ENCODE measurements at regions not wholly inside any gene's neighbourhood (a gene's known extent, or its start where the extent isn't known, plus 50 kb on each side); places are given as distances from the start of the nearest gene placed in this dataset.

DNA sequence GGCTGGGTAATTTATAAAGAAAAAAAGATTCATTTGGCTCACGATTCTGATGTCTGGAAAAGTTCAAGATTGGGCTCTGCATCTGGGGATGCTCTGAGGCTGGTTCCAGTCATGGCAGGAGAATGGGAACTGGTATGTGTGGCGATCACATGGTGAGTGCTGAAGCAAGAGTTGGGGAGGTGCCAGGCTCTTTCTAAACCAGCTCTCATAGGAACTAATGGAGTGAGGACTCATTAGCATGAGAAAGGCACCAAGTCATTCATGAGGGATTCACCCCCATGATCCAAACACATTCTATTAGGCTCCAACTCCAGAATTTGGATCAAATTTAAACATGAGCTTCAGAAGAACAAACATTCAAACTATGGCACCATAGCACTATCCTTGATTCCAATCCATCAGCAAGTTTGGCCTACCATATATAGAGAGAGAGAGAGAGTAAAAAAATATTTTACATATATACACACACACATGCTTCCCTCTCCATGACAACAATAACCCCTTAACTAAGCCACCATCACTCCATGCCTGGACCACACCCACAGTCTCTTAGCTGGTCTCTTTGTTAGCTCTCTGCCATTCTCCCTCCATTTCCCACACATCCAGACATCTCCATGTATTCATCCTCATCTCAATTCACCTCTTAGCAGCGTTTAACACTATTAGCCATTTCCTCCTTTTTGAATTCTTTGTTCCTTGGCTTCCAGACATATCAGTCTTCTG lies 57.9 kb downstream of the NPY start:
- DNase-seq (ENCODE audit: low read depth), result no peak

DNA sequence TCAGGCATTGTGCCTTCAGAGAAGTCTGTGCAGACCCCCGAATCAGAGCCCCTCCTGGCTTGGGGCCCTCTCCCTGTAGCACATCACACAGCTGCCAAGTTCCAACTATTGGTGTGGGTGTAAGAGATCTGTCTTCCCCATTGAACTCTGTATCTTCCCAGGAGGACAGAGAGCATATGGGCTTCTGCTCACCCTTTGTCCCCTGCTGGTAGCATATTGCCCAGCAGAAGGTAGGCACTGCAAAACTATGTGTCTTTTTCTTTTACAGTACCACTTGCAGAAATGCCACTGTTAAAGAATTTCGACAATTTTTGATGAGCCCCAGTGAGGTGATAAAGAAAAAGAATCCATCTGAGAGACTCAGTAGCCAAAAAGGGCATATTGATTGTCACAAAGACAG lies 59.6 kb downstream of the NPY start:
- DNase-seq (ENCODE audit: low read depth), result no peak

DNA sequence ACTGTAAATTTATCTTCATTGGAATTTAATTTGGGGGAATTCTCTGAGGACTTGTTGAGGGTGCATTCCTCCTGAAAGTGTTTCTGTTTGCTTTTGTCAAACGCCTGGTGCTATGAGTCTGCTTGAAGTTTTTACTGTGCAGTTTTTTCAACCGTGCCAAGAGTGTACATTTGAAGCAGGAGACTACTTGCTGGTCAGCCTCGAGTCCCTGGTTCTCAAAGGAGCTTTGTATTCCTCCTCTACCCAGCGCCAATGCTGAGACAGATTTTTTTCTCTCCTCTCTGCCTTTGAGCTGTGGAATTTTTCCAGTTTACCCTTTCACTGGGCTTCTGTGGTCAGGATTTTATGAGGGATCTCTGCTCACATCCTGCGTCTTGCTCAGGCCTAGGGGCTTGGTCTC lies 62.1 kb downstream of the NPY start:
- DNase-seq (ENCODE audit: low read depth), result no peak

DNA sequence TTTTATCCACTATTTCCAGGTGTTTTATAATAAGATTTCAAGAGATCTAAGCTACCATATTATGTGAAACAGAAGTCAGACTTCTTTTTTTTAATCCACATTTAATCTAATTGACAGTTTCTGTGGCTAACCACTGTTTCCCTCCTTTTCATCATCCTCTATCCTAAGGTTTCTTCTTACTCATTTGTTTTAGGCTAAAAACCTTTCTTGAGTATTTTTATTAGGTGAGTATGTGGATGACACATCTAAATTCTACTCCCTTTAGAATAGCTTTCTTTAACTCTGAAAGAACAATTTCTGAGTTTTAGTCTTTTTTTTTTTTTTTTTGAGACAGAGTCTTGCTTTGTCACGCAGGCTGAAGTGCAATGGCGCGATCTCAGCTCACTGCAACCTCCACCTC lies 62.7 kb downstream of the NPY start:
- no peak for DNase-seq (ENCODE audit: low read depth)

DNA sequence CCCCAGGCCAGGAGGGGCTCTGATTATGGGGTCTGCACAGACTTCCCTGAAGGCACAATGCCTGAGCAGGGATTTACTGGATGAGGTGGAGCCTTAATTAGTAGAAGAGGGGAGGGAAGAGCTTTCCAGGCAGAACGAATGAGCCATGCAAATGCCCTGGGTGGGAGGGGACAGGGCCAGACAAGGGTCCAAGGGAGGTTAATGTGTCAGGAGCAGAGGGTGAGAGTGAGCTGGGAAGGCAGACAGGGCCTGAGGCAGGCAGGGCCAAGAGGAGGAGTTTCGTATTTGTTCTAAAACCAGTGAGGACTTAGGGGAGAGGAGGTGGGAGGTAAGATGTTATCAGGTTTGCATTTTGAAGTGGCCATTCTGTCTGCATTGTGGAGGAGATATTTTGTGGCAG lies 65.3 kb downstream of the NPY start:
- no peak for DNase-seq (ENCODE audit: low read depth)

DNA sequence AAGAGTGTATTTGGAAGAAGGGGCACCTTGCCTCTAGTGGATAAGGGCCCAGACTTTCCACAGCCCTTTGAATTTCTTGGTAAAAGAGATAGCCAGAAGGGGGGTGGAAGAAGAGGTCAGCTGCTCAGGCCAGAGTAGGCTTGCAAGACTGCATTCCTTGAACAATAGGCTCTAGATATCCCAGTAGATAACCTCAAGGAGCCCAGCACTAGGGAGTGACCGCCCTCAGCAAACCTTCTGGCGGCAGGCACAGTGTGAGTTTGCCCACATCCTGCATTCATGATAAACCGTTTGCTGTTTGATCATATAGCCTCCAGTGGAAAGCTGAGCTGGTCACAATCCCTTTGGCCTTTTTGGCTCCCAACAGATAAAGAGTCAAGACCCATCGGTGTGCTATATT lies 70.5 kb downstream of the NPY start:
- DNase-seq (ENCODE audit: low read depth), result no peak

DNA sequence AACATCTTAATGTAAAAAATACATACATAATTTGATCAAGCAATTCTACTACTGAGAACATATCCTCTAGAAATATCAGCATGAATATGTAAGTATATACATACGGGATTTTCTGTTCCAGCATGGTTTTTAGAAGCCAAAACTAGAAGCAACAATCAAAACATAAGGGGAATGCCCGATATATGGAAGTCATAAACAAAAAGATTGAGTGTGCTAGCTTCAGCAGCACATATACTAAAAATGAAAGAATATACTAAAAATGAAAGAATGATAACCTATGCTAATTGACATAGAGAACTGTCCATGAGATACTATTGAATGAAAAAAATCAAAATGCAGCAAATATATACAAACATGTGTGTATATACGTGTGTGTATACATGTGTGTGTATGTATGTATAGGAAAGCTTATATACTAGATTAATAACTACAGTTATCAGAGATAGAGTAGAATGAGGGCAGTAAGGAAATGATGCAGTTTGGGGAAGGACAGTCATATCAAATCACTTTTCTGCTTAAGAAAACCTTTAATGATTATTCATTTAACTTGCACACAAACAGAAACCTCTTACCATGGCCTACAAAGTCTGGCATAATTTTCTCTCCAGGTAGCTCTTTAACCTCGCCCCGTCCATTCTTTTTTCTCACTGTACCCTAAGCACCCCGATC lies 72.9 kb downstream of the NPY start:
- DNase-seq (ENCODE audit: low read depth), result no peak

DNA sequence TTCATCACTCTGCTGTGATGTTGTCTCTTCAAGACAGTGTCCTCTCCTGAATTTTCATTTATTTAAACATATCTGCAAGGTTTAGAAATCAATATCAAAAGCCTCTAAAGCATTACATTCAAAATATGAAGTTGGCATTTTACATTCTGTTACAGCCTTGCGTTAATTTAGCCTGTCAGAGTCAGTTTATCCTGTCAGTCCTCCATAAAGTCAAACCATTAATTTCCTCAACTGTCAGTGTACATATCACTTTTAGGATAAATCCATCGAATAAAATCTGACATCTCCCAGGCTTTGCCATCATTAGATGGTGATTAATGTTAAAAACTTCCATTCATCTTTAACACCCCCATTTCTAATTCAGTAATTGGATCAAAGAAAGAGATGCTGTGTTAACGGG lies 77.0 kb downstream of the NPY start:
- no peak for DNase-seq (ENCODE audit: low read depth)

DNA sequence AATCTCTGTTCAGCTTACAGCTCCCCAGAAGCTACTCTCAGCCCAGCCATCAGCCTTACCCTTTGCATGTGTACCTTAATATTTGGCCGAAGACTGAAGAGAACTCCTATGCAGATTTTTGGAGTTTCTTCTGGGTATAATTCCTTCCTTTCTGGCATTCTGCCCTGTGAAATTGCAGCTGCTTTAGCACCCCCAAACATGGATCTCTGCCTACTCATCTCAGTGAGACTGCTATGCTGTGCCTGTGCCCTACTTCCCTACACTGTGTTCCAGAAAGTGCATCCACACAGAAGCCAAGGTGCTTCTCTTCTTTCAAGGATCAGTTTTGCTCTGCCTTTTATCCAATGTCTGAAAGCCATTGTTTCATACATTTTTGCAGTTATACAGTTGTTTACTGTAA lies 81.6 kb downstream of the NPY start:
- no peak for DNase-seq (ENCODE audit: low read depth)

DNA sequence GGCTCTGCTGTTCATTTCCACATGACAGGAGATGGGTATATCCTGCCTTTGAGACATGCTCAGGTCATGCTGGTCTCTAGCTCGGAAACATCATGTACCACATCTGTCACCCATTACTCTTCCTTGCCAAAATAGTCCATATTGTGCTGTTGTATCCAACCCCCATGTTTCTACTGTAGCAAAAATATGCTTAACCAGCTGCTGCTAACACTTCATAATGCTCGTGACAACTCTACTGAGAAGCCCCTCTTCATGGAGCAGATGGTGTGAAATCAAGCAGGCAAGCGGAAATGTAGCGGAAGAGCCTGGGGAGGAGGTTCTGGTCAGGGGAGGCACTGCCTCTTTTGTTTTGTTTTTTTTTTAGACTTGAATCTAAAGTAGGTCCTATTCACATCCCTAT lies 82.9 kb downstream of the NPY start:
- DNase-seq (ENCODE audit: low read depth), result no peak

DNA sequence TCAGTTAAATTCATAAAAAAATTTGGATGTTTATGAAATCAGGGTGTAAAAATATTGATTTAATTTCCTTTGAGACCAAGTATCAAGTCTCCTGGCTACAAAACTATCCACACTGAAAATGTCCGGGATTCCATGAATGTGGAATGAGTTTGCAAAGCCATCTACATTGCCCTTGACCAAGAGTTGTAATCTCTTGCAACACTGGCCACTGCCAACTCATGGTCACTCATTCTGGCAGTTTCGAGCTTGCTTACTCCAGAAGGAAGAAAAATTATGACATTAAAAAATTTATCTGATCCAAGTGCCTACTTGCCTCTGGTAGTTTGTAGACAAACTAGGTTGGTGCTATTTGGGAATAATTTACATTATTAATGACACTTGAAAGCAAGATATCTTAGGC lies 84.2 kb downstream of the NPY start:
- peak; percentile 6 for DNase-seq (ENCODE audit: low read depth)

DNA sequence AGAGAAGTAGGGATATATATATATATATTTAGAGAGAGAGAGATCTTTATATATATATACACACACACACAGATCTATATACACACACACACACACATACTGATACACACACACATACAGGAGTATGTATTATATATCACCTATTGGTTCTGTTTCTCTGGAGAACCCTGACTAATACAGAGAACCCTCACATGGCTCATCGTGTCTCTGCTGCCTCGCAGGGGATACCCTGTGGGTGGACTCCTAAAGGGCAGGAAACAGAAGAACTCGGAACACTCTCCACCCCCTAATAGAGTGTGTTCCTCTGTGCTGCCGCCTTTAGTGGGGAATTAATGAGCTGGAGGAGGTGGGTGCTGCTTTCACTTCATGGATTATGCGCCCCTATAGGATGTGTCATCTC lies 86.6 kb downstream of the NPY start:
- no peak for DNase-seq (ENCODE audit: low read depth)

DNA sequence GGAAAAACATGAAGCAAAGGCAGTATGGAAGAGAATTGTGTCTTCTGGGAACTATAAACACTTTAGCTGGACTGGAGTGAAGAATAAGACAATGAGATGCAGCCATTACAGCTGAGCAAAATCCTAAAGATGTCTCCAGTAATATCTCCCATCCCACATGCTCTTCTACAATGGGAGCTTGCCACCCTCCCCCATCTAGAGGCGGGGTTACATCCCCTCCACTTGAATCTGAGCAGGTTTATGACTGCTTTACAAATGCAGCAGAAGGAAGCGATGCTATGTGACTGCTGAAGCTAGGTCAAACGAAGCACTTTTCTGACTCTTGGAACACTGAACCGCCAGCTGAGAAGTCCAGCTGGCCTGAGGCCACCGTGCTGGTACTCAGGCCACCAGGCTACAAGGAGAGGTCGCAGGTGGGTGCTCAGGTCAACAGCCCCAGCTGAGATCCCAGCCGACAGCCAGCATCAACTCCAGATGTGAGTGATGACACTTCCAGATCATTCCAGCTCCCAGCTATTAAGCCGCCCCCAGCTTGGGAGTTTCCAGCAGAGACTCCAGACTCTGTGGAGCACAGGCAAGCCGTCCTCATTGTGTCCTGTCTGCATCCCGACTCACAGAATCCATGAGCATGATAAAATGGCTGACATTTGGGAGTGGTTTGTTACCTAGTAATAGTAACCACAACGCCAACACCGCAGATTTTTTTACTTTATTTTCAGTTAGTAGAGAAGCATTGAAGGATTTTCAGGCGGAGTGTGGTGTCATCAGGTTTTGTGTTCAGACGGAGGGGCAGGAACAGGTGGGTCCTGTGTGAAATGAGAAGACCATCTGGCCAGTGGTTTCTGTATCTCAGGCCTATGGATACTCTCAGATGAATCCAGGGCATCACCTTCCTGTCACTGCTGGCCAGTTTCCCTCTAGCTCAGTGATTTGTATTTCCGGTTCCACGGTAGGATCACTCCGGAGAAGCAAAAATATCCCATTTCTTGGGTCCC lies 89.3 kb downstream of the NPY start:
- DNase-seq (ENCODE audit: low read depth), result no peak

DNA sequence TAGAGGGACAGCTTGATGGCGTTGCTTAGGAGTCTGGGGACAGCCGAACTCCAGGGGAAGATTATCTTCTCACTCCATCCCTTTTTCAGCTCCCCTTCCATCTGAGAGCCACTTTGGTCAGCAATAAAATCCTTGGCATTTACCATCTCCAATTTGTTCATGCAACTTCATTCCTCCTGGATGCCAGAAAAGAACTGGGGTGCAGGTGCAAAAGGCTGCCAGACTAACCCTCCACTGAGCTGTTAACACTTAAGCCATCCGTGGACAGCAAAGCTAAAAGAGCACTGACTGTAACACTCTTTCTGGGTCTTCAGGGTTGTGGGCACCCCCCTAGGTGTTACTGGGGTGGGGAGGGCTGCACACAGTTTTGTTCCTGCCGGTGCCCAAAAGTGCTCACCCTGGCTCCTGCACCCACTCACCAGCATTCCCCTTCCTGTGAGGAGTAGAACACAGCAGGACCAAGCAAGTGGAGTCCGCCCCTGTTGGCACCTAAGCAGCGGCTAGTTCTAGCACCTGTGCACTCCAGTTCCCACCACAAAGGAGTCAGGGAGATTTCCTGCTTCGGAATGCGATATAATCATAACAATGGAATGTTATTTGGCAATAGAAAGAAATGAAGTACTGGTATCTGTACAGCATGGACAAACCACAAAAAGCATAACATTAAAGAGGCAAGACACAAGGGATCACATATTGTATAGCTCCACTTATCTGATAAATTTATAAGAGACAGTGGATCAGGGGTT lies 95.1 kb downstream of the NPY start:
- DNase-seq (ENCODE audit: low read depth), result no peak

DNA sequence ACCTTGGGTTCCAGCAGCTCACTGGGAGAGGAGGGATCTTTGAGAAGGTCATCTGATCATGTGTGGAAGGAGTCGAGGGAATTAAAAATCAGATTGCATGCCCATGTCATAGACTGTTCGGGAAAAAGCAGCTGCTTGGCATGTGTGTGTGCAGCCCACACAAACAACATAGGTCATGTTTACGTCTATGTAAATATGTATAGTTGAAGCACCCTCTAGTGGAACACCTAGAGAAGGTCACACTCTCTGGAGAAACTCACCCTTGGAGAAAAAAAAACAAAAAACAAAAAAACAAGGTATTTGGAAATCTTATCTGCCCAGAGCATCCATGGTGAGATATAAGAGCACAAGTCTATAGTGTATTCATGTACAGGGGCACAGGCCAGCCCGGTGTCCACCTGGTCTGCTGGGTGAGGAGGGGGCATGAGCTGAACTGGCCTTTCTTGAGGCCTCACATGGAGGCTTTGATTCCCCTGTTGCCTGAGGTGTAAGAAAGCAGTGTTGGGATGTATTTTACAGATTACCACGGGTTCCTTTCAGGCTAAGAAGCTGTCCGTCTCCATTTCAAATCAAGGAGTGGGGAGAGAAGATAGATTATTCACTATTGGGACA lies 98.0 kb downstream of the NPY start:
- DNase-seq (ENCODE audit: low read depth), result no peak

DNA sequence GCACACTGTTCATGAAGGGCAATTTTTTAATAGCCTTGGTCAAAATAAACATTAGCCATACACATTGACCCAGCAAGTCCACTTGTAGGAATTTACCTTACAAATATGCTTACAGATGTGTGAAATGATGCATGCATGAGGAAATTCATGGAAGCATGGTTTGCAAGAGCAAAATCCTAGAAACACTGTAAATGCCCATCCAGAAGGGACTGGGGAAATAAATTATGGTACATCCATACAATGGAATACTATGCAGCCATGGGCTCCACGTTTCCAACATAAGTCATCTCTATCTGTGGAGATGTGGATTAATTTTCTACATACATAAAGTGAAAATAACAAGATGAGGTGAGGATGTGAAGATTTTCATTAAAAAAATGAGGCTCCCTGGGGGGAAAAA lies 99.1 kb downstream of the NPY start:
- DNase-seq (ENCODE audit: low read depth), result no peak

DNA sequence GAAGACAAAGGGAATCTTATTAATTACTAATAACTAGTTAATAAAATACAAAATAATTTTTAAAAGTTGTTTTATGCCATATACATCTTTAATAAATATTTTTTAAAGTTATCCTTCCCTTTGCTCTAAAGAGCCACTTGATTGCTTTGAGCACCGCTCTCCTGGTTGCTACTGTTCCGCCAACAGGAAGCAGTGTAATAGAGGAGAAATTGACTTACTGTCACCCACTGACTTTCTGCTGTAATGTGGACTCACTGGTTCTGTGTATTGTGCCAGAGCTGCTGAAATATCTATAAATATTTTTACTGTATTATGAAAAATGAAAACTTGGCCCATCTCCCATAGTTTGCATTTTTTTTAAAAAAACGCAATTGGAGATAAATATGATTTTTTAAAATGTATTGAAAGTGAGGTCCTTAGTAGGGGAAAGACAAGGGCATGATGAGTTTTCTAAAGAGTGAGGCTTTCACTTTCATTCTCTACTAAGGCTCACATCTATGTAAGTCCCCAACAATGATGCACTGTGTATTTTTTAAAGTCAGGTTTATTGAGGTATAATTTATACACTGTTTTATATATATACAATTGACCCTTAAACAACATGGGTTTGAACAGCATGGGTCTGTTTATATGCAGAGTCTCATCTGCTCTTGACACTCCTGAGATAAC lies 100.5 kb downstream of the NPY start:
- no peak for DNase-seq (ENCODE audit: low read depth)

DNA sequence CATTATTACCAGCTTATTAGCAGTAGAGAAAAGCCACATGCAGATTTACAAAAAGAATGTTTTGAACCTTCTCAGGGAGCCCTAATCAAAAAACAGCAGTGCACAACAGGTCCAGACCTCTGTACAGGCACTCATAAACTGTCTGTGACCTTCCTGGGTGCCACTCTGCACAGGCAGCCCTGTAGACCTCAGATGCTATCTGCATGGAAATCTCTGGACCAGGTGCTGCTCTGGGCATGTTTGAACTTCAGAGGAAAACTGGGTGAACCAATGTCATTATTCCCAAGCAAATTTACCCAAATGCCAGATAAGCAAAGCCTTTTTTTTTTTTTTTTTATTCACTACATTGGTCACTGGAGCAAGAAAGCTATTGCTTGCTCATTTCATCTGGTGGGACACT lies 104.2 kb downstream of the NPY start:
- no peak for DNase-seq (ENCODE audit: low read depth)

DNA sequence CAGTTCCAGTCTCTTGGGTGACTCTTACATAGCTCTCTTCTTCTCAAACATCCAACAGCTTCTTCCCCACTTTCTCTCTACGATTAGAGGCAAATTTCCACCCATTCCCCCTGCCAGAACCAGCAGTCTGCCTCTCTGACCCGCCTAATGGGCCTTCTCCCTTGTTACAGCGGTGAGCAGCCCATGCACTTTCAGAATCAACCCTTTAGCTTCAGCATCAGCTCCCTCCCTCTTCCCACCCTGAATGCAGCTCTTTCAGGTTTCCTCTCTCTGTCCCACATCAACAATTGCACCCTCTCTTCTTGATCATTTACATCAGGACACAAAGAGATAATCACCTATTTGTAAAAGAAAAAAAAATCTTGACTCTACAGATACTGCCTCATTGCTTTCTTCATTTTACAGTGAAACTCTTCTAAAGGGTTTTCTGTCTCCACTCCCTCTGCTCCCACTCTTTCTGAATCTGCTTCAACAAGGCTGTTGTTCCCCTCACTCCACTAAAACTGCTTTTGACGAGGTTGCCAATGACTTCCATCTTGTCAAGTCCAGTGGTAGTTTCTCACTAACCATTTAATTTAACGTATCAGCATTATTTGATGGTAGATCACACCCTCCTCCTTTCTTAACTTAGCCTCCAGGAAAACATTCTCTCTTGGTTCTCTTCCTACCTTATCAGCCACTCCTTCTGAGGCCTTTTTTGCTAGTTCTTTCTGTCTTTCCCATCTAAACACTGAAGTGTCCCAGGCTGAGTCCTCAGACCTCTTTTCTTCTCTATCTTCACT lies 106.6 kb downstream of the NPY start:
- DNase-seq (ENCODE audit: low read depth), result no peak

DNA sequence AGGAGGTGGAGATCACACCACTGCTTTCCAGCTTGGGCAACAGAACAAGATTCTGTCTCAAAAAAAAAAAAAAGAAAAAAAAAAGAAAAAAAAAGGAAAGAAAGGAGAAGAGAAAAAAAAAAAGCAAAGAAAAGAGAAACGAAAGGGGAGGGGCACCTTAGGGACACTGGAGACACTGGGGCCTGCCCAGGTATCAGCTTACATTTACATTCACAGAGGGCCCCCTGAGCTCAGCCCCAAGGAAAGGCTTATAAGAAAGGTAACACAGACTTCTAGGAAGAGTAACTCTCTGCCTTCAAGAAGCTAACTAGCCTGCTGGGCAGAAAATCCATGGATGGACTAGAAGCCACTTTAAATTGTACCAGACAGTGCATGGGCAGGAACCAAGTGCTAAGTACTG lies 108.8 kb downstream of the NPY start:
- no peak for DNase-seq (ENCODE audit: low read depth)

Data from stromal cell of bone marrow (primary cell).